WTC11 (cell line): ENCODE measurements at regions not wholly inside any gene's neighbourhood (a gene's known extent, or its start where the extent isn't known, plus 50 kb on each side); places are given as distances from the start of the nearest gene placed in this dataset.

Experiments used
- ATAC-seq: fragments of 200-7000 bp; cut with Tn5 transposase; 2 replicates; pipeline ENCODE4 v1.10.0; 2021; ENCODE audit warnings: mild to moderate bottlenecking, moderate library complexity
- CTCF ChIA-PET: fragments of 300-600 bp; sonication (Branson Sonifier 250); formaldehyde crosslinking; loops from one replicate; lab custom pipeline; 2021; ENCODE audit warnings: antibody characterized with exemption; lab: Charles Lee
- POLR2A ChIA-PET: fragments of 350-600 bp; sonication (Branson Sonifier 250); formaldehyde crosslinking; loops from one replicate; lab custom pipeline; 2021; ENCODE audit warnings: antibody characterized with exemption; lab: Charles Lee
- DNase-seq: peaks from one replicate; pipeline ENCODE4 v3.0.0; 2021; ENCODE audit warnings: low spot score
- H3K27ac Mint-ChIP-seq: 2 replicates; pipeline ENCODE4 v1.8.0; 2021; ENCODE audit warnings: mixed read lengths
- H3K27me3 Mint-ChIP-seq: 2 replicates; pipeline ENCODE4 v1.8.0; 2021; ENCODE audit warnings: low read depth, mild to moderate bottlenecking, moderate library complexity, mixed read lengths
- H3K36me3 Mint-ChIP-seq: 2 replicates; pipeline ENCODE4 v1.8.0; 2021; ENCODE audit warnings: mixed read lengths
- H3K4me1 Mint-ChIP-seq: 2 replicates; pipeline ENCODE4 v1.8.0; 2022; ENCODE audit warnings: mixed read lengths
- H3K4me3 Mint-ChIP-seq: 2 replicates; pipeline ENCODE4 v1.8.0; 2021; ENCODE audit warnings: mild to moderate bottlenecking, moderate library complexity, mixed read lengths
- H3K9me3 Mint-ChIP-seq: 2 replicates; pipeline ENCODE4 v1.8.0; 2021; ENCODE audit warnings: mixed read lengths
- ATF1 ChIP-seq: sonication (generic); formaldehyde crosslinking; IDR thresholded peaks from 2 replicates; pipeline ENCODE4 v1.8.1; 2023; ENCODE audit warnings: mild to moderate bottlenecking, moderate library complexity, missing genetic modification reagents
- E2F4 ChIP-seq: sonication (generic); formaldehyde crosslinking; IDR thresholded peaks from 2 replicates; pipeline ENCODE4 v1.8.1; 2022; ENCODE audit warnings: low read depth, mild to moderate bottlenecking, moderate library complexity, missing genetic modification reagents, borderline replicate concordance
- FOXP1 ChIP-seq: sonication (generic); formaldehyde crosslinking; IDR thresholded peaks from 2 replicates; pipeline ENCODE4 v1.8.0; 2022; ENCODE audit warnings: missing genetic modification reagents, mild to moderate bottlenecking, moderate library complexity, borderline replicate concordance
- GTF2I ChIP-seq: fragments of 250-450 bp; sonication (Bioruptor Pico); conservative IDR thresholded peaks from 2 replicates; pipeline ENCODE4 v1.4.0; 2021; ENCODE audit warnings: mild to moderate bottlenecking
- KAT7 ChIP-seq: sonication (generic); formaldehyde crosslinking; IDR thresholded peaks from 2 replicates; pipeline ENCODE4 v1.8.1; 2023; ENCODE audit warnings: missing genetic modification reagents, mild to moderate bottlenecking, borderline replicate concordance
- MXD4 ChIP-seq: fragments of 250-450 bp; sonication (Bioruptor Pico); IDR thresholded peaks from 2 replicates; pipeline ENCODE4 v1.8.0; 2021; ENCODE audit warnings: mild to moderate bottlenecking, moderate library complexity, borderline replicate concordance
- NFE2L1 ChIP-seq: sonication (generic); formaldehyde crosslinking; IDR thresholded peaks from 2 replicates; pipeline ENCODE4 v1.8.1; 2023; ENCODE audit warnings: missing genetic modification reagents
- NR2C2 ChIP-seq: sonication (generic); formaldehyde crosslinking; IDR thresholded peaks from 2 replicates; pipeline ENCODE4 v1.8.0; 2022; ENCODE audit warnings: mild to moderate bottlenecking, missing genetic modification reagents
- PRDM15 ChIP-seq: sonication (generic); formaldehyde crosslinking; IDR thresholded peaks from 2 replicates; pipeline ENCODE4 v1.8.0; 2022; ENCODE audit warnings: missing genetic modification reagents
- SMAD3 ChIP-seq: sonication (generic); formaldehyde crosslinking; IDR thresholded peaks from 2 replicates; pipeline ENCODE4 v1.8.0; 2022; ENCODE audit warnings: missing genetic modification reagents, mild to moderate bottlenecking, borderline replicate concordance
- SOX15 ChIP-seq: fragments of 250-450 bp; sonication (Bioruptor Pico); IDR thresholded peaks from 2 replicates; pipeline ENCODE4 v1.9.0; 2021; ENCODE audit warnings: mild to moderate bottlenecking
- SP1 ChIP-seq: sonication (generic); formaldehyde crosslinking; conservative IDR thresholded peaks from 2 replicates; pipeline ENCODE4 v1.8.1; 2022; ENCODE audit warnings: missing genetic modification reagents
- TCF7 ChIP-seq: sonication (generic); formaldehyde crosslinking; IDR thresholded peaks from 2 replicates; pipeline ENCODE4 v1.8.0; 2022; ENCODE audit warnings: mild to moderate bottlenecking, low read depth, missing genetic modification reagents, moderate library complexity
- USF1 ChIP-seq: sonication (generic); formaldehyde crosslinking; IDR thresholded peaks from 2 replicates; pipeline ENCODE4 v1.8.0; 2022; ENCODE audit warnings: mild to moderate bottlenecking, missing genetic modification reagents
- ZBTB21 ChIP-seq: sonication (generic); formaldehyde crosslinking; IDR thresholded peaks from 2 replicates; pipeline ENCODE4 v1.8.1; 2023; ENCODE audit warnings: mild to moderate bottlenecking, missing genetic modification reagents, borderline replicate concordance
- TF ChIP-seq, protein P1 (sequence below): fragments of 200-600 bp; IDR thresholded peaks from 2 replicates; pipeline ENCODE4 v1.8.0; 2022; ENCODE audit warnings: antibody characterized with exemption
- TF ChIP-seq, protein P2 (sequence below): sonication (generic); formaldehyde crosslinking; conservative IDR thresholded peaks from 2 replicates; pipeline ENCODE4 v1.8.1; 2023; ENCODE audit warnings: mild to moderate bottlenecking, low read depth, missing genetic modification reagents, moderate library complexity
- TF ChIP-seq, protein P3 (sequence below): sonication (generic); formaldehyde crosslinking; IDR thresholded peaks from 2 replicates; pipeline ENCODE4 v1.8.1; 2022; ENCODE audit warnings: missing genetic modification reagents, borderline replicate concordance

DNA sequence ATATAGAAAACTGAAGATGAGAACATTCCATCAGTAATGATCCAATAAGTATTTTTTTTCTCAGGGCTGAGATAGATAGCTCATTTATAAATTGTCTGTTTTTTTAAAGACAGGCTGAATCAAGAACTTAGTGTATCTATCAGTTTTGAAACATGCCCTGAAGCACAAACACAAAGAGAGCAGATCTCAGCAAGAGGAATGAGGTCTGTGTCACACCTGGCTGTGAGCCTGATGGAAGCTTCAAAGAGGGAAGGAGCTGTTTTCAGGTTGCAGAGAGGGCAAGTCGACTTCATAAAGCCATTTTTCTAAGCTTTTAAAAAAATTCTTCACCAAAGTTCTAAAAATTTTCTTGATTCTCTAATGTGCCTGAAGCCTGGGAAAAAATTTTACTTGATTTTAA is 434.9 kb downstream of the PDGFC start (continued):
- TF ChIP-seq, protein P1, sequence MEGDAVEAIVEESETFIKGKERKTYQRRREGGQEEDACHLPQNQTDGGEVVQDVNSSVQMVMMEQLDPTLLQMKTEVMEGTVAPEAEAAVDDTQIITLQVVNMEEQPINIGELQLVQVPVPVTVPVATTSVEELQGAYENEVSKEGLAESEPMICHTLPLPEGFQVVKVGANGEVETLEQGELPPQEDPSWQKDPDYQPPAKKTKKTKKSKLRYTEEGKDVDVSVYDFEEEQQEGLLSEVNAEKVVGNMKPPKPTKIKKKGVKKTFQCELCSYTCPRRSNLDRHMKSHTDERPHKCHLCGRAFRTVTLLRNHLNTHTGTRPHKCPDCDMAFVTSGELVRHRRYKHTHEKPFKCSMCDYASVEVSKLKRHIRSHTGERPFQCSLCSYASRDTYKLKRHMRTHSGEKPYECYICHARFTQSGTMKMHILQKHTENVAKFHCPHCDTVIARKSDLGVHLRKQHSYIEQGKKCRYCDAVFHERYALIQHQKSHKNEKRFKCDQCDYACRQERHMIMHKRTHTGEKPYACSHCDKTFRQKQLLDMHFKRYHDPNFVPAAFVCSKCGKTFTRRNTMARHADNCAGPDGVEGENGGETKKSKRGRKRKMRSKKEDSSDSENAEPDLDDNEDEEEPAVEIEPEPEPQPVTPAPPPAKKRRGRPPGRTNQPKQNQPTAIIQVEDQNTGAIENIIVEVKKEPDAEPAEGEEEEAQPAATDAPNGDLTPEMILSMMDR = no peak

GRCh38 chr4:156534205-156534604 is 437.4 kb downstream of the PDGFC start:
- no peaks in the 10 kb centered on the region for H3K4me1 Mint-ChIP-seq
- ChIA-PET CTCF (no interaction called here), POLR2A (no interaction called here)
- H3K9me3 Mint-ChIP-seq = 0 out of 2 replicates have a peak, but pooled peaks cover 5% of the 10 kb centered on the region
- H3K36me3 Mint-ChIP-seq = no peaks in the 10 kb centered on the region
- ATAC-seq = no peak
- no peak overlapping the region for H3K27ac Mint-ChIP-seq
- TF ChIP-seq ZBTB21 (no peak), USF1 (CRISPR knock-in tag) (no peak), FOXP1 (no peak), PRDM15 (CRISPR knock-in tag) (no peak), SOX15 (CRISPR knock-in tag) (no peak), GTF2I (no peak), TCF7 (CRISPR knock-in tag) (no peak), NR2C2 (CRISPR knock-in tag) (no peak), KAT7 (no peak), E2F4 (CRISPR knock-in tag) (no peak), SMAD3 (CRISPR knock-in tag) (no peak)
- TF ChIP-seq, protein P1 = no peak
- no peak for DNase-seq
- H3K27me3 Mint-ChIP-seq = no peaks in the 10 kb centered on the region
- no peak overlapping the region for H3K4me3 Mint-ChIP-seq

DNA sequence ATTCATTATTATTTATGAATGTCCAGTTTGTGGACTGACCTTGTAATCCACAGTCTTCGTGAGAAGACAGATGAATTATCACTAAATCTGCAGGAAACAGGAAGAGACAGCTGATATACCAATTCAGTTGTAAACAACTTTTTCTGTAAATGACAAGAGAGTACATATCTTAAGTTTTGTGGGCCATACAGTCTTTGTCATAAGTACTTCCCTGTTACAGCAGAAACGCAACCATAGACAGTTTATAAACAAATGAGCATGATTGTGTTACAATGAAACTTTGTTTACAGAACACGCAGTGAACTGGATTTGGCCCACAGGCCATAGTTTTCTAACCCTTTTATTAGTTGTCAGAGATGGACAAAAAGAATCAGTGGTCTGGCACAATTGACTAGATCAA is 443.4 kb downstream of the PDGFC start:
- DNase-seq = no peak
- Mint-ChIP-seq H3K36me3 (no peaks in the 10 kb centered on the region), H3K4me1 (no peaks in the 10 kb centered on the region), H3K27me3 (no peaks in the 10 kb centered on the region), H3K4me3 (no peak overlapping the region), H3K9me3 (0 out of 2 replicates have a peak, but pooled peaks cover 3% of the 10 kb centered on the region), H3K27ac (no peak overlapping the region)
- TF ChIP-seq, protein P2, sequence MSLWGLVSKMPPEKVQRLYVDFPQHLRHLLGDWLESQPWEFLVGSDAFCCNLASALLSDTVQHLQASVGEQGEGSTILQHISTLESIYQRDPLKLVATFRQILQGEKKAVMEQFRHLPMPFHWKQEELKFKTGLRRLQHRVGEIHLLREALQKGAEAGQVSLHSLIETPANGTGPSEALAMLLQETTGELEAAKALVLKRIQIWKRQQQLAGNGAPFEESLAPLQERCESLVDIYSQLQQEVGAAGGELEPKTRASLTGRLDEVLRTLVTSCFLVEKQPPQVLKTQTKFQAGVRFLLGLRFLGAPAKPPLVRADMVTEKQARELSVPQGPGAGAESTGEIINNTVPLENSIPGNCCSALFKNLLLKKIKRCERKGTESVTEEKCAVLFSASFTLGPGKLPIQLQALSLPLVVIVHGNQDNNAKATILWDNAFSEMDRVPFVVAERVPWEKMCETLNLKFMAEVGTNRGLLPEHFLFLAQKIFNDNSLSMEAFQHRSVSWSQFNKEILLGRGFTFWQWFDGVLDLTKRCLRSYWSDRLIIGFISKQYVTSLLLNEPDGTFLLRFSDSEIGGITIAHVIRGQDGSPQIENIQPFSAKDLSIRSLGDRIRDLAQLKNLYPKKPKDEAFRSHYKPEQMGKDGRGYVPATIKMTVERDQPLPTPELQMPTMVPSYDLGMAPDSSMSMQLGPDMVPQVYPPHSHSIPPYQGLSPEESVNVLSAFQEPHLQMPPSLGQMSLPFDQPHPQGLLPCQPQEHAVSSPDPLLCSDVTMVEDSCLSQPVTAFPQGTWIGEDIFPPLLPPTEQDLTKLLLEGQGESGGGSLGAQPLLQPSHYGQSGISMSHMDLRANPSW (CRISPR knock-in tag) = no peak
- no peak for TF ChIP-seq NFE2L1
- TF ChIP-seq ATF1 = no peak
- TF ChIP-seq SP1 (CRISPR knock-in tag) = no peak
- TF ChIP-seq, protein P3, sequence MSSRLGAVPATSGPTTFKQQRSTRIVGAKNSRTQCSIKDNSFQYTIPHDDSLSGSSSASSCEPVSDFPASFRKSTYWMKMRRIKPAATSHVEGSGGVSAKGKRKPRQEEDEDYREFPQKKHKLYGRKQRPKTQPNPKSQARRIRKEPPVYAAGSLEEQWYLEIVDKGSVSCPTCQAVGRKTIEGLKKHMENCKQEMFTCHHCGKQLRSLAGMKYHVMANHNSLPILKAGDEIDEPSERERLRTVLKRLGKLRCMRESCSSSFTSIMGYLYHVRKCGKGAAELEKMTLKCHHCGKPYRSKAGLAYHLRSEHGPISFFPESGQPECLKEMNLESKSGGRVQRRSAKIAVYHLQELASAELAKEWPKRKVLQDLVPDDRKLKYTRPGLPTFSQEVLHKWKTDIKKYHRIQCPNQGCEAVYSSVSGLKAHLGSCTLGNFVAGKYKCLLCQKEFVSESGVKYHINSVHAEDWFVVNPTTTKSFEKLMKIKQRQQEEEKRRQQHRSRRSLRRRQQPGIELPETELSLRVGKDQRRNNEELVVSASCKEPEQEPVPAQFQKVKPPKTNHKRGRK (CRISPR knock-in tag) = no peak
- TF ChIP-seq SMAD3 (CRISPR knock-in tag) = no peak
- no peak for TF ChIP-seq SOX15 (CRISPR knock-in tag)
- TF ChIP-seq MXD4 (CRISPR knock-in tag) = no peak
- TF ChIP-seq FOXP1 = no peak
- ATAC-seq = no peak
- ChIA-PET CTCF (no interaction called here), POLR2A (no interaction called here)
